OCI-LY7 (cell line): ENCODE measurements at regions not wholly inside any gene's neighbourhood (a gene's known extent, or its start where the extent isn't known, plus 50 kb on each side); places are given as distances from the start of the nearest gene placed in this dataset.

ENCODE experiments used
- EZH2phosphoT487 ChIP-seq: fragments of 200-600 bp; sonication (generic); IDR thresholded peaks from 2 replicates; pipeline ENCODE4 v1.6.1; 2018; ENCODE audit warnings: low read depth, borderline replicate concordance, mild to moderate bottlenecking, mixed run types, antibody characterized with exemption, low read length, moderate library complexity, mixed read lengths
- TF ChIP-seq, protein P1 (sequence below): fragments of 200-600 bp; sonication (generic); conservative IDR thresholded peaks from 2 replicates; pipeline ENCODE4 v1.5.1; 2014; ENCODE audit warnings: mild to moderate bottlenecking, antibody characterized with exemption, low read length, moderate library complexity, mixed read lengths

DNA sequence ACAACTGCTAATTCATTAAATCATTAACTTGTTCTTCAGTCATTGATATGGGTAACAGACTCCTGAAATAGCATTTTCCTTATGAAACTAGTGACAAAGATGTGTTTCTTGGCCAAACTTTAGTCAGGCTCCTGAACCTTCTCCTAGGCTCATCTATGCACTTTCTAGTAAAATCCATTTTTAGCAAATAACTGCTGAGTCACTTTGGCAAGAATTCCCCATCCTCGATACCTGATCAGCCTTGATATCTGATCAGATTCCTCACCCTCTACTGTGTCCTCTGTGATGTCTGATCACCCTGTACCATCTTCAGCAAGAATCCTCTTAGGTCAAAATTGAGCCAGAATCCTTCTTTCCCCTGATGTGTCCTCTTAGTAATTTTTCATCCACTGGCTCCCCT is 161.2 kb upstream of the TAPT1 start:
- TF ChIP-seq, protein P1, sequence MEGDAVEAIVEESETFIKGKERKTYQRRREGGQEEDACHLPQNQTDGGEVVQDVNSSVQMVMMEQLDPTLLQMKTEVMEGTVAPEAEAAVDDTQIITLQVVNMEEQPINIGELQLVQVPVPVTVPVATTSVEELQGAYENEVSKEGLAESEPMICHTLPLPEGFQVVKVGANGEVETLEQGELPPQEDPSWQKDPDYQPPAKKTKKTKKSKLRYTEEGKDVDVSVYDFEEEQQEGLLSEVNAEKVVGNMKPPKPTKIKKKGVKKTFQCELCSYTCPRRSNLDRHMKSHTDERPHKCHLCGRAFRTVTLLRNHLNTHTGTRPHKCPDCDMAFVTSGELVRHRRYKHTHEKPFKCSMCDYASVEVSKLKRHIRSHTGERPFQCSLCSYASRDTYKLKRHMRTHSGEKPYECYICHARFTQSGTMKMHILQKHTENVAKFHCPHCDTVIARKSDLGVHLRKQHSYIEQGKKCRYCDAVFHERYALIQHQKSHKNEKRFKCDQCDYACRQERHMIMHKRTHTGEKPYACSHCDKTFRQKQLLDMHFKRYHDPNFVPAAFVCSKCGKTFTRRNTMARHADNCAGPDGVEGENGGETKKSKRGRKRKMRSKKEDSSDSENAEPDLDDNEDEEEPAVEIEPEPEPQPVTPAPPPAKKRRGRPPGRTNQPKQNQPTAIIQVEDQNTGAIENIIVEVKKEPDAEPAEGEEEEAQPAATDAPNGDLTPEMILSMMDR: no peak
- TF ChIP-seq EZH2phosphoT487: no peak
